SK-N-SH (cell line): ENCODE measurements at regions not wholly inside any gene's neighbourhood (a gene's known extent, or its start where the extent isn't known, plus 50 kb on each side); places are given as distances from the start of the nearest gene placed in this dataset.

Experiments
- CTCF ChIA-PET: fragments of 300-600, 350-600 bp; formaldehyde crosslinking; extraction: SDS; loops from one replicate; lab custom pipeline; 2021; lab: Yijun Ruan, JAX
- POLR2A ChIA-PET: fragments of 350-600 bp; sonication (Branson Sonifier 250); formaldehyde crosslinking; extraction: SDS; loops from one replicate; lab custom pipeline; 2020; ENCODE audit warnings: antibody characterized with exemption, inconsistent platforms; lab: Yijun Ruan, JAX
- DNase-seq: peaks from one replicate; pipeline ENCODE4 v3.0.0; 2012
- H2AFZ ChIP-seq: fragments of 200-600 bp; sonication (generic); 2 replicates; pipeline ENCODE4 v1.8.1; 2016; ENCODE audit warnings: antibody characterized with exemption, mild to moderate bottlenecking, low read depth
- H3F3A ChIP-seq: fragments of 200-600 bp; sonication (generic); replicated peaks from 2 replicates; pipeline ENCODE3; 2016; ENCODE audit warnings: antibody characterized with exemption, mild to moderate bottlenecking; ENCODE audit not compliant: insufficient read depth
- H3K27ac ChIP-seq, 2 experiments: fragments of 200-500 bp in 1 of 2; fragments of 200-600 bp in 1 of 2; sonication (Bioruptor generic) in 1 of 2; sonication (generic), shearing (Covaris generic) in 1 of 2; 2 replicates each; pipeline versions ENCODE4 v1.5.1 to v1.6.1; 2014 to 2016; ENCODE audit warnings: low read depth in 2 of 2, inconsistent platforms in 1 of 2, low read length in 1 of 2, mild to moderate bottlenecking in 1 of 2, mixed read lengths in 1 of 2
- H3K27me3 ChIP-seq: fragments of 200-600 bp; sonication (generic), shearing (Covaris generic); 2 replicates; pipeline ENCODE4 v1.6.1; 2016; ENCODE audit warnings: mixed run types; ENCODE audit not compliant: insufficient read depth
- H3K36me3 ChIP-seq, 2 experiments: fragments of 200-500 bp in 1 of 2; fragments of 200-600 bp in 1 of 2; sonication (Bioruptor generic) in 1 of 2; sonication (generic) in 1 of 2; replicated peaks in 1 of 2; 2 replicates each; pipeline versions ENCODE3 to v1.5.1; 2014 to 2016; ENCODE audit warnings: low read length in 1 of 2, mild to moderate bottlenecking in 1 of 2; ENCODE audit not compliant: insufficient read depth in 2 of 2, control insufficient read depth in 1 of 2
- H3K4me1 ChIP-seq, 2 experiments: fragments of 200-500 bp in 1 of 2; fragments of 200-600 bp in 1 of 2; sonication (Bioruptor generic) in 1 of 2; sonication (generic), shearing (Covaris generic) in 1 of 2; 2 replicates each; pipeline versions ENCODE4 v1.5.1 to v1.6.1; 2014 to 2016; ENCODE audit warnings: low read depth in 1 of 2, low read length in 1 of 2, mixed run types in 1 of 2; ENCODE audit not compliant: insufficient read depth in 2 of 2, control insufficient read depth in 1 of 2
- H3K4me2 ChIP-seq: fragments of 200-600 bp; sonication (generic), shearing (Covaris generic); 2 replicates; pipeline ENCODE4 v1.6.1; 2017; ENCODE audit warnings: mixed run types
- H3K4me3 ChIP-seq, 2 experiments: fragments of 200-500 bp in 1 of 2; fragments of 200-600 bp in 1 of 2; sonication (Bioruptor generic) in 1 of 2; sonication (generic), shearing (Covaris generic) in 1 of 2; 2 replicates each; pipeline versions ENCODE4 v1.5.1 to v1.8.1; 2014 to 2016; ENCODE audit warnings: low read depth in 2 of 2, inconsistent platforms in 1 of 2, low read length in 1 of 2, mild to moderate bottlenecking in 1 of 2, mixed read lengths in 1 of 2, moderate library complexity in 1 of 2
- H3K79me2 ChIP-seq: fragments of 200-600 bp; sonication (generic); 2 replicates; pipeline ENCODE4 v1.8.1; 2017; ENCODE audit warnings: mild to moderate bottlenecking; ENCODE audit not compliant: insufficient read depth
- H3K9ac ChIP-seq: fragments of 200-600 bp; sonication (generic); 2 replicates; pipeline ENCODE4 v1.6.1; 2017; ENCODE audit warnings: mixed run types
- H3K9me2 ChIP-seq: fragments of 200-600 bp; sonication (generic); 2 replicates; pipeline ENCODE4 v1.6.1; 2017; ENCODE audit warnings: mixed run types
- H3K9me3 ChIP-seq: fragments of 200-600 bp; sonication (generic); 2 replicates; pipeline ENCODE4 v1.6.1; 2017; ENCODE audit warnings: mixed run types, mild to moderate bottlenecking, moderate library complexity
- H4K20me1 ChIP-seq: fragments of 200-600 bp; sonication (generic); 2 replicates; pipeline ENCODE4 v1.6.1; 2017; ENCODE audit warnings: mild to moderate bottlenecking, mixed run types; ENCODE audit not compliant: insufficient read depth
- CHD2 ChIP-seq: fragments of 150-350 bp; IDR thresholded peaks from 2 replicates; pipeline ENCODE4 v1.6.1; 2018; ENCODE audit warnings: low read length; ENCODE audit not compliant: partially characterized antibody
- EP300 ChIP-seq, 2 experiments: IDR thresholded peaks; 2 replicates each; pipeline versions ENCODE4 v1.4.0 to v1.6.1; 2012; ENCODE audit warnings: borderline replicate concordance in 1 of 2, low read depth in 1 of 2, low read length in 1 of 2
- FOSL2 ChIP-seq: IDR thresholded peaks from 2 replicates; pipeline ENCODE4 v1.4.0; 2012; ENCODE audit warnings: low read depth, mild to moderate bottlenecking, moderate library complexity, borderline replicate concordance
- GABPA ChIP-seq: IDR thresholded peaks from 2 replicates; pipeline ENCODE4 v1.4.0; 2012; ENCODE audit warnings: low read depth, mild to moderate bottlenecking
- GATA2 ChIP-seq: sonication (generic); formaldehyde crosslinking; IDR thresholded peaks from 2 replicates; pipeline ENCODE4 v1.5.0; 2020; ENCODE audit warnings: mild to moderate bottlenecking, missing genetic modification reagents
- MEF2A ChIP-seq: IDR thresholded peaks from 2 replicates; pipeline ENCODE4 v1.4.0; 2012; ENCODE audit warnings: low read depth, borderline replicate concordance
- NRF1 ChIP-seq: IDR thresholded peaks from 2 replicates; pipeline ENCODE4 v1.6.1; 2012; ENCODE audit warnings: low read depth, mild to moderate bottlenecking, low read length
- POLR2AphosphoS5 ChIP-seq: IDR thresholded peaks from 2 replicates; pipeline ENCODE4 v1.6.1; 2012; ENCODE audit warnings: low read depth, low read length
- RAD21 ChIP-seq: IDR thresholded peaks from 2 replicates; pipeline ENCODE4 v1.6.1; 2012; ENCODE audit warnings: mild to moderate bottlenecking, low read length
- RCOR1 ChIP-seq: fragments of 150-350 bp; IDR thresholded peaks from 2 replicates; pipeline ENCODE4 v1.6.1; 2017; ENCODE audit warnings: antibody characterized with exemption, low read length
- RFX5 ChIP-seq: IDR thresholded peaks from 2 replicates; pipeline ENCODE4 v1.6.1; 2012; ENCODE audit warnings: mild to moderate bottlenecking, improper control_type of control experiment, low read length
- SMC3 ChIP-seq: IDR thresholded peaks from 2 replicates; pipeline ENCODE4 v1.6.1; 2012; ENCODE audit warnings: low read depth, low read length, improper control_type of control experiment
- TEAD4 ChIP-seq: IDR thresholded peaks from 2 replicates; pipeline ENCODE4 v1.4.0; 2012; ENCODE audit warnings: mild to moderate bottlenecking, borderline replicate concordance; ENCODE audit not compliant: insufficient read depth
- USF1 ChIP-seq: IDR thresholded peaks from 2 replicates; pipeline ENCODE4 v1.4.0; 2012; ENCODE audit warnings: low read depth, borderline replicate concordance
- USF2 ChIP-seq: fragments of 150-350 bp; IDR thresholded peaks from 2 replicates; pipeline ENCODE4 v1.6.1; 2017; ENCODE audit warnings: antibody characterized with exemption, low read length, low read depth, borderline replicate concordance
- ZBTB33 ChIP-seq: IDR thresholded peaks from 2 replicates; pipeline ENCODE4 v1.4.0; 2012; ENCODE audit warnings: low read depth, borderline replicate concordance
- WGBS: methylation state at CpG from one replicate; pipeline ENCODE4 v1.1.6; 2017; ENCODE audit warnings: low lambda C conversion rate; 5-methylcytosine and 5-hydroxymethylcytosine counted together
- TF ChIP-seq, protein P1 (sequence below): IDR thresholded peaks from 2 replicates; pipeline ENCODE4; 2012

DNA sequence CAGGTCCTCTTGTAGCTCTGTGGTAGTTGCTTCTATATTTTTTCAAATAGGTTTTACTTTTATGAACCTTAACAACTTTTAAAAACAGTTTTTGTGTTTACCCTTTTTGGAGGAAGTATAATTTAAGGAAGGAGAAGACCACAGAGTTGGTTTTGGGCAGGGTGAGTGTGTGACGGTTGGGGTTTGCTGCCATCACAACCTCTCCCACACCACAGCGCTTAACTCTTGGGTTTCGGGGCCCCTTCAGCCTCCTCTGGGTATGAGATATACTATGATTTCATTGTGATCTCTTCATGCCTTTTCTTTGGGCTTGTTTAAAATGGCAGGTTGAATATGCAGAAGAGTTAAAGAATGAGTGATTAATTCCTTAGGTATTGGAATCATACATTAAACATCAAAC is 228.7 kb upstream of the CRY1 start:
- no peaks in the 10 kb centered on the region for H3K79me2 ChIP-seq
- ChIA-PET CTCF (interaction anchor here (1.0 to 7.2 kb wide), 6 partner anchors 17 to 563 kb away, joined by 3 to 52 read pairs (median 4); no protein-coding TSS in a partner anchor), POLR2A (no interaction called here)
- H3K9me2 ChIP-seq: no peaks in the 10 kb centered on the region
- no peak overlapping the region for H3K9ac ChIP-seq
- no peak for DNase-seq
- TF ChIP-seq RCOR1 (no peak), RAD21 (no peak)
- TF ChIP-seq, protein P1, sequence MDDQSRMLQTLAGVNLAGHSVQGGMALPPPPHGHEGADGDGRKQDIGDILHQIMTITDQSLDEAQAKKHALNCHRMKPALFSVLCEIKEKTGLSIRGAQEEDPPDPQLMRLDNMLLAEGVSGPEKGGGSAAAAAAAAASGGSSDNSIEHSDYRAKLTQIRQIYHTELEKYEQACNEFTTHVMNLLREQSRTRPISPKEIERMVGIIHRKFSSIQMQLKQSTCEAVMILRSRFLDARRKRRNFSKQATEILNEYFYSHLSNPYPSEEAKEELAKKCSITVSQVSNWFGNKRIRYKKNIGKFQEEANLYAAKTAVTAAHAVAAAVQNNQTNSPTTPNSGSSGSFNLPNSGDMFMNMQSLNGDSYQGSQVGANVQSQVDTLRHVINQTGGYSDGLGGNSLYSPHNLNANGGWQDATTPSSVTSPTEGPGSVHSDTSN: no peak
- TF ChIP-seq, all 33 proteins: peak for 0
- H2AFZ ChIP-seq: no peak overlapping the region
- H3F3A ChIP-seq: no peaks in the 10 kb centered on the region
- H3K36me3 ChIP-seq: no peaks in the 10 kb centered on the region
- no peak overlapping the region for H3K4me2 ChIP-seq
- peaks cover 17% of the 10 kb centered on the region; the same call in 1 of the 2 replicates for H3K27me3 ChIP-seq
- H3K9me3 ChIP-seq: no peaks in the 10 kb centered on the region
- WGBS: 99% methylated on average over 3 of the region's 3 CpGs
- no peak overlapping the region for H3K27ac ChIP-seq
- H3K4me3 ChIP-seq: no peak overlapping the region
- peaks cover 0 to 24% of the 10 kb centered on the region in 2 experiments; a peak in 1 of 4 replicates for H3K4me1 ChIP-seq
- no peaks in the 10 kb centered on the region for H4K20me1 ChIP-seq

DNA sequence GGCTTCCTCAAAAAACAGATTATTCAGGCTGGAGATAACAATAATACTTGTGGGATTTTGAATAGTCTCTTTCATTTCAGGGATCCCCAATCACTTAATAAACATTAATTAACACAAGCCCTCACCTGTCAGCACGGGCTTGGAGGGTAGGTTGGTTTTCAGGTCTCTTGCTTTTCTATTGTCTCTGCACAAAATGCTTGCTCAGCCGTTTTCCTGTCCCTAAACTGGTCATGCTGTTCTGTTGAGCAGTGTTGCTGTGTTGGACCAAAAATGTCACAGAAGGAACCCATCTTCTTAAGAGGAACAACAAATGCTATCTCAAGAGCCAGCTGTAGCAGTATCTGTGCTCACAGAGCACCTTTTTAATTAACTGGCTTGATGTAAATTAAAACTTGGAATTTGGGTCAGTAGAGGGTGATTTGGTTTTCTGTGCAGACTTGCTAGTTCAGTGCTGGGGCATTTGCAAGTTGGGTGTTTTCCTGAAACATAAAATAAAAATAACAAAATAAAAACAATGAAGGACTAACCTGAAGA is 231.8 kb upstream of the CRY1 start:
- 26% methylated on average over 2 of the region's 2 CpGs for WGBS
- no peak overlapping the region for H3K4me2 ChIP-seq
- CTCF ChIA-PET: no interaction called here

More for the DNA sequence above, 231.8 kb upstream of the CRY1 start:
- Histone ChIP-seq H2AFZ (no peak overlapping the region), H3F3A (no peaks in the 10 kb centered on the region), H3K9me3 (no peaks in the 10 kb centered on the region), H3K79me2 (no peaks in the 10 kb centered on the region), H3K9me2 (no peaks in the 10 kb centered on the region), H3K27ac (no peak overlapping the region), H3K4me1 (peaks cover 6 to 13% of the 10 kb centered on the region in 2 experiments; a peak in 2 of 4 replicates), H3K27me3 (peaks cover 5% of the 10 kb centered on the region; the same call in 1 of the 2 replicates), H3K36me3 (no peaks in the 10 kb centered on the region), H4K20me1 (no peaks in the 10 kb centered on the region), H3K9ac (no peak overlapping the region), H3K4me3 (no peak overlapping the region)
- TF ChIP-seq NRF1 (no peak), USF2 (no peak), EP300 (IDR thresholded peaks at IDR 0.05; ENCODE audit: borderline replicate concordance in 1 of 2, low read depth in 1 of 2, low read length in 1 of 2) (no peak), RFX5 (no peak), POLR2AphosphoS5 (no peak), GABPA (no peak), FOSL2 (no peak), TEAD4 (no peak), CHD2 (no peak), USF1 (no peak), ZBTB33 (no peak), RAD21 (no peak), SMC3 (no peak), MEF2A (no peak), GATA2 (CRISPR knock-in tag) (no peak)
- TF ChIP-seq, protein P1: no peak
- DNase-seq: no peak
- POLR2A ChIA-PET: no interaction called here
